Choroid plexus epithelial cell (primary cell): ENCODE measurements at regions not wholly inside any gene's neighbourhood (a gene's known extent, or its start where the extent isn't known, plus 50 kb on each side); places are given as distances from the start of the nearest gene placed in this dataset.
"Not testable (repeated sequence)": the region's sequence is repeated elsewhere in the genome, so short reads cannot be mapped to it uniquely, and the experiment has no call there.

ENCODE experiments used
- DNase-seq: peaks from one replicate; pipeline ENCODE4 v3.0.0-alpha.2; 2010; ENCODE audit warnings: low read depth
- H3K4me3 ChIP-seq: 2 replicates; pipeline ENCODE4 v1.5.1; 2011; ENCODE audit warnings: low read depth, mild to moderate bottlenecking, control low read depth, low read length, moderate library complexity
- TF ChIP-seq, protein P1 (sequence below): conservative IDR thresholded peaks from 2 replicates; pipeline ENCODE4 v1.5.1; 2011; ENCODE audit warnings: low read depth, mild to moderate bottlenecking, control low read depth, inconsistent platforms, low read length, moderate library complexity

DNA sequence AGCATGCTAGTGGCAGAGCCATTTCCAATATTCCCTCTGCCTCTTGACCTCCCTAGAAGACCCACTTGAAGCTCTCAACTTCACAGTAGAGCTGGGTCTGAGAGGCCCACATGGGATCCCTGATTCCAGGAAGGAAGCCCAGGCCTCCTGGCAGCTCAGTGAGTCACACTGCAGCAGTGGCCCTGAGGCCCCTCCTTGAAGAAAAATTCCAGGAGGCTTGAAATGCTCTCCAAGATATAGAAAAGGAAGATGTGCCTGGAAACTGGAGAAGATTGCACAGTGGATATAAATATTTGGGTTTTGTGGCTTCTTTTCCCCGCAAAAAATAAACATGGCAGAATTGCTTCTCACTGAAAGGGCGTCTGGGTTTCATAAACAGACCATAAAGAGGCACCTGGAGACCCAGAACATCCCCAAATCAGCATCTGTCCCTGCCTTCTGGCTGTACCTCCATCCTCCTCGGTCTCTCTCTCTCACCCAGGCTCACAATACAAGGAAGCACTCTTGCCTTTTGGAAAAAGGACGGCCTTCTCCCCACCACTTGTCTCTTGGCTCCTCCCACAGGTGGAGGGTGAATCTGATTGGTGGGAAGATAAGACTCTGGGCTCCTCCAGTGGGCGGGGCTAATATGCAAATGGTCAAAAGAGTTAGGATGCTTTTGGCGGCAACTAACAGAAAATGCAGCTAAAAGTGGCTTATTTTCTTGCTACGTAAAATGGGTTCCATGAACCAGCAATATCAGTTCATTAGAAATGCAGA, 200.0 kb upstream of the SULF2 start:
- TF ChIP-seq, protein P1, sequence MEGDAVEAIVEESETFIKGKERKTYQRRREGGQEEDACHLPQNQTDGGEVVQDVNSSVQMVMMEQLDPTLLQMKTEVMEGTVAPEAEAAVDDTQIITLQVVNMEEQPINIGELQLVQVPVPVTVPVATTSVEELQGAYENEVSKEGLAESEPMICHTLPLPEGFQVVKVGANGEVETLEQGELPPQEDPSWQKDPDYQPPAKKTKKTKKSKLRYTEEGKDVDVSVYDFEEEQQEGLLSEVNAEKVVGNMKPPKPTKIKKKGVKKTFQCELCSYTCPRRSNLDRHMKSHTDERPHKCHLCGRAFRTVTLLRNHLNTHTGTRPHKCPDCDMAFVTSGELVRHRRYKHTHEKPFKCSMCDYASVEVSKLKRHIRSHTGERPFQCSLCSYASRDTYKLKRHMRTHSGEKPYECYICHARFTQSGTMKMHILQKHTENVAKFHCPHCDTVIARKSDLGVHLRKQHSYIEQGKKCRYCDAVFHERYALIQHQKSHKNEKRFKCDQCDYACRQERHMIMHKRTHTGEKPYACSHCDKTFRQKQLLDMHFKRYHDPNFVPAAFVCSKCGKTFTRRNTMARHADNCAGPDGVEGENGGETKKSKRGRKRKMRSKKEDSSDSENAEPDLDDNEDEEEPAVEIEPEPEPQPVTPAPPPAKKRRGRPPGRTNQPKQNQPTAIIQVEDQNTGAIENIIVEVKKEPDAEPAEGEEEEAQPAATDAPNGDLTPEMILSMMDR, result no peak
- H3K4me3 ChIP-seq, result no peak overlapping the region
- peak; percentile 26 for DNase-seq

DNA sequence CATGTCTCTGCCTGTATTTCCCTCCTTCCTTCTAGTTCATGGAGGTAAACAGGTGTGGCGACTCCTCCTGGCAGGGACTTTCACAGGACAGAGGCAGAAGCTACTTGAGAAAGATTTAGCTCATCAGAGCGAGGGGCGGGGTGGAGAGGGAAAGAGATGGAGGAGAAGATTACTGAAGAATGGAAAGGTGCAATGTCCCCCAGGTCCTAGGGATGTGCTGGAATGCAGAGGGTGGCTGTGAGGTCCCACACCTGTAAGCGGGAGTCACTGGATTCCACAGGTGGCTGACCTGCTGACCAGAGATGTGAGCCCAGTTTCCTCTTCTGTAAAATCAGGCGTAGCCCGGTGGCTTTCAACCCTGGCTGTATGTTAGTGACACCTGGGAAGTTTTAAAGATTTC, 199.2 kb upstream of the SULF2 start:
- DNase-seq, result no peak
- no peak overlapping the region for H3K4me3 ChIP-seq
- TF ChIP-seq, protein P1, result no peak

DNA sequence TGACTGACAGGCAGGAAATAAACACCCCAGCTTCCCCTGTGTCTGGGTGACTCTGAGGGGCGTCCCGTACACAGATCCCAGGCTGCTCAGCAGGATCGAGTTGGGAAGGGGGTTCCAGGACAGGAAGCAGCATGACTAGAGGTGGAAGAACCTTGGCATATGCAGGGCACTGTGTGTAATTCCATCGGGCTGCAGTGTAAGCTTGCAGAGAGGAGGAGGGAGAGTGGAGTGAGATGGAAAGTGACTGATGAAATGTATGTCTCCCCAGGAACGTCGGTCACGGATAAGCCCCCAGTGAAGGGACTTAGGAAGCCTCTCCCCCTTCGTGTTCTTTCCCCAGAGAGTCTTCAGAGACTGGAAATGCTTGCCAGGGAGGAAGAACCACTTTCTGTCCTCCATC, 198.4 kb upstream of the SULF2 start:
- DNase-seq, H3K4me3 ChIP-seq: not testable (repeated sequence)

DNA sequence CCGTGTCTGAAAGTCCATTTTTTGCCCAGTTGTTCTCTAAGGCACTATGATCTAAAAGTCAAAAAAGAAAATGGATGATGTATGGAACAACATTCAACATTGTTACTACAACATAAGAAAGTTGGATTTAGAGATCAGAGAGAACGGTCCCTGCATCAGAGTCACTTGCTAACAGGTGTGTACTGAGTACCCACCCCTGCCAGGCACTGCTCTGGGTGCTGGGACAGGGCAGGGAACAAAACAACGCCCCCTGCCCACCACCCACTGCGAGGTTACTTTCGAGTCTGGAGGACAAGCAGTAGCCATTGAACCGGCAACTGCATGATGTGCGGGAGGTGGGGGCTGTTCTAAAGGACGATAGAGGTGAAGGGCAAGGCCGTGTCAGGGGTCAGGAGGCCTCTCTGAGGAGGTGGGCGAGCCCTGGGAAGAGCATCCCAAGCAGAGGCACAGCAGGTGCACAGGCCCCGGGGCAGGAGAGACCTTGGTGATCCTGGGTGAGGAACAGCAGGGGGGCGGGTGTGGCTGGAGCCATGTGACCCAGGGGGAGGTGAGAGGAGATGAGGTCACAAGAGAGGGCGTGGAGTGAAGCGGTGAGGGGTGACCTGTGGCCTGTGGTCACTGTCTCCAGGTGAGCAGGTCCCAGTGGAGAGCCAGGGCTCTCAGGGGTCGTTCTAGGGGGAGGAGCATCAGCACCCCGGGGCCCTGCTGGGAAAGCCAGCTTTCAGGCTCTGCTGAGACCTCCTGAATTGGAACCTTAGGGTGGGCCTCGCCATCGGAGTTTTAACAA, 197.5 kb upstream of the SULF2 start:
- no peak overlapping the region for H3K4me3 ChIP-seq
- TF ChIP-seq, protein P1, result no peak
- DNase-seq, result no peak

DNA sequence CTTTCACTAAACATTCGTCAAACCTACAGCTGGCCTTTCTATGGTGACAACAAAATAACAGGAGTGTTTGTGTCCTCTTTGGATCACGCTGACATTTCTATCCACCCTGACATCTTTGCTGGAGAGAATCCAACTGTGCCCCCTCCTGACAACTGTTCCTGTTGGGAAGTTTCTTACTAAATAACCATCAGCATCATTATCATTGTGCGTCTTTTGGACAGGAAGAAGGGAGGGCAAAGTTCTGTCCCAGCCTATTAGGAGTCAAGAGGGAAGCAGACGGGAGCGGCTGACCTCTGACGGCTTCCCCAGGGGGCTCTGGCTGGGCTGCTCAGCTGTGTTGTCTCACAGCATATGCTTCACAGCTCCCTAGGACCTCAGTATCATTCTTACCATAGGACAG, 195.9 kb upstream of the SULF2 start:
- no peak for DNase-seq
- TF ChIP-seq, protein P1, result no peak
- no peak overlapping the region for H3K4me3 ChIP-seq

DNA sequence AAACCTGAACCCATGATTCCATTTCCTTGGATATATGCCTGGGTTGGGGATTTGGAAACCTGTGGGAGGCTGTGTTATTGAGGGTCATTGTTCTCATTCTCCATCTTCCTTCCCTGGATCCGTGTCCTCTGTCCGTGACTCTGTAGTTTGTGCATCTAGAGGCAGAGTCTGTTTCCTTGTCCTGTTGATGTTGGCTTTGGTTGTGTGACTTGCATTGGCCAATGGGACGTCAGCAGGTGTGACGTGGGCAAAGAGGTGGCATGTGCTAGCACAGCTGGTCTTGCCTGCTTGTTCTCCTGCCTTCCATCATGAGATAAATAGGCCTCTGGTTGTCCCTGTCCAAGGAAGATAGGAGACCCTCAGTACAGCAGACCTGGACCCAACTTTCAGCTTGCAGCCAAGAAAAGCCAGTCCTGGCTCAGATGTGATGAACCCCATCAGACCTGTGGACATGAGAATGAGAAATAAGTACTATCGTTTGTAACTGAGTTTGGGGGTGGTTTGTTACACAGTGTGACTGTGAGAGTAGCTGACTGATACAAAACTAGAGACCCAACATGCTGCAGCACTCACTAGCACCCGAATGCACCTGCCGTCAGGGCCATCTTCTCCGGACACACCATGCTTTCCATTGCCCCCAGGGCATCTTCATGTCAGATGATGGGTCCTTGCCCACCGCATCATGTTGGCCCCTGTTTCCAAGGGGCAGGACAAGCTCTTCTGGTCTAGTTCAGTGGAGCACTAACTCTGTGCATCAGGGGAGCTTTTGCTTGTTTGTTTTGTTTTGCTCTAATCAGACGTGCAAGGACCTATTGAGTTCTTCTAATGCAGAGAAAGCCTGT, 195.3 kb upstream of the SULF2 start:
- TF ChIP-seq, protein P1, result no peak
- no peak for DNase-seq

DNA sequence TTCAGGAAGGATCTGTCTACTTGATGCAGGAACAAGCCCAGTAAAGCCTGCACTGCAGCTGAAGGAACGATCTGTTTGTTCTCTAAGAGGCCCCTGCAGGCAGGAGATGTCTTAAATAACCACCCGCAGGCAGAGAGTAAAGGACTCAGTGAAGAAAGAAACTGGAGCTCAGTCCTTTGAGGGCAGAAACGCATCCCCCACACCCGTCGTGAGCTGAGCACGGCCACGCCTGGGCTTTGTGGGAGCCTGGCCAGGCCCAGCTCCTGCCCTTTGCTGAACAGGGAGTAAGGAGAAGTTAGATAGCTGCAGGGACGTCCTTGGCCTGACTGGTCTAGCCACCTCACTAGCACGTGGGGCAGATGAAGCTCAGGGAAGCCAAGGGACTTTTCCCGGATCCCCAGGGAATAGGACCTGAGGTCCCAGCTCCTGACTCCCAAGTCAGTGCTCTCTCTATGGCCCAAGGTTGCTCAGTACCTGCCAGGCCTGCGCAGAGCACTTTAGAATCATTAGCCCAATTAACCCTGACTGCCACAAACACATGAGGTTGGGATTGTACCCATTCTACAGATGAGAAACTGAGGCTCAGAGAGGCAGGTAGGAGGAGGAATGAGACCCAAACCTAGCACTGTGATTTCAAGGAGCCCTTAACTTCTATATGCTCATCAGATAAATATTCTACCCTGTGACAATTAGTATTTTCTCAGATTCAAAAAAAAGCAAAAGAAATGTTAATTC, 194.2 kb upstream of the SULF2 start:
- DNase-seq, result peak; percentile 21

More for the DNA sequence above, 195.3 kb upstream of the SULF2 start:
- no peak overlapping the region for H3K4me3 ChIP-seq

DNA sequence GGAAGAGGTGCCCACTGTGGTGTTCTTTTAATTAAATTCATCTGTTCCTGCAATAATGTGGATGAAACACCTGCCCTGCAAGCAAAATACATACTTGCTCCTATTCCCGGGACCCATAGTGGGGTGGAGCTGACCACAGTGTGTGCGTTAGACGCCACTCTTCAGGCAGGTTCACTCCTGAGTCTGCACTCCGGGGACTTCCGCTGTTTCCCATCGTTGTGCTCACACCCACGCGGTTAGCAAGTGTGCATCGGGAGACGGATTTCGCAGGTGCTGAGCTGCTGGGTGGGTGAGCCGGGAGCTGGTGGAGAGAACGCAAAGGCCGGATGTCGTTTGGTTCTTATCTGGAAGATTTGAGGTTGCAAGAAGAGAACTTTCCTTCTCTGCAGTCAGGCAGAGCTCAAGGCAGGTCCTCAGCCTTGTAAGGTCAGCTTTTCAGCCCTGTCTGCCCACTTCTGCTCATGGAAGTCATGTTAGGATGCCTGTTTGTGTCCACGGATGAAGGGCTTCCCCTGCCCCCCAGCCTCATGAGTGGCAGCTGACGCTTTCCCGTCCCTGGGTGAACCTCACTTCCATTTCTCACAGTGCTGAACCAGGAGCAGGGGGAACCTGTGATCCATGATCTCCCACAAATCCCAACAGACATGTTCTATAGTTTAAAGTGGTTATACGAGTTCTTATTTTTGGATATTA, 193.3 kb upstream of the SULF2 start:
- not testable (repeated sequence) for DNase-seq, H3K4me3 ChIP-seq

More for the DNA sequence above, 194.2 kb upstream of the SULF2 start:
- not testable (repeated sequence) for H3K4me3 ChIP-seq

DNA sequence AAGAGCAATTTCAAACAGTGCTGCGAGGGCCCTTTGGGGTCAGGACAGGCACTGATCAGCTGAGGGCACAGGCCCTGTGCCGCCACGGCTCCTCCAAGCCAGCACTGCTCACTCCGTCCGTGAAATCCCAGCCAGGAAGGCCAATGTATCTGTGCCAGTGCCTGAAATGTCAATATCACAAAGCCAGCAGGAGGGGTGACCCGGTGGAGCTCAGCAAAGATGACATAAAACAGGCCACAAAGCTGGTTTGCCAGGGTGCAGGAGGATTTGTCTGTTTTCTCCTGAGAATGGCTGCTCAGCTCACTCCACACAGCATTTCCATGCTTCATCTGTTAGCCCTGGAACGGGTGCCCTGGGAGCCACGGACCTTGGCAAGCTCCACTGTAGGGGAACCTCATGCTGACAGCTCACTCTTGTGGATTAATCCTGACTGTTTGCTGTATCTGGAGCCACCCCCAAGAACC, 192.5 kb upstream of the SULF2 start:
- DNase-seq, H3K4me3 ChIP-seq: not testable (repeated sequence)

GRCh38 chr20:47977017-47977788, 191.9 kb upstream of the SULF2 start:
- DNase-seq, H3K4me3 ChIP-seq: not testable (repeated sequence)
